ENCODE measurements at regions not wholly inside any gene's neighbourhood (a gene's known extent, or its start where the extent isn't known, plus 50 kb on each side); places are given as distances from the start of the nearest gene placed in this dataset.

GRCh38 chr2:34401186-34401585, 802.1 kb upstream of the FAM98A start:
- TF ChIP-seq, protein P1, sequence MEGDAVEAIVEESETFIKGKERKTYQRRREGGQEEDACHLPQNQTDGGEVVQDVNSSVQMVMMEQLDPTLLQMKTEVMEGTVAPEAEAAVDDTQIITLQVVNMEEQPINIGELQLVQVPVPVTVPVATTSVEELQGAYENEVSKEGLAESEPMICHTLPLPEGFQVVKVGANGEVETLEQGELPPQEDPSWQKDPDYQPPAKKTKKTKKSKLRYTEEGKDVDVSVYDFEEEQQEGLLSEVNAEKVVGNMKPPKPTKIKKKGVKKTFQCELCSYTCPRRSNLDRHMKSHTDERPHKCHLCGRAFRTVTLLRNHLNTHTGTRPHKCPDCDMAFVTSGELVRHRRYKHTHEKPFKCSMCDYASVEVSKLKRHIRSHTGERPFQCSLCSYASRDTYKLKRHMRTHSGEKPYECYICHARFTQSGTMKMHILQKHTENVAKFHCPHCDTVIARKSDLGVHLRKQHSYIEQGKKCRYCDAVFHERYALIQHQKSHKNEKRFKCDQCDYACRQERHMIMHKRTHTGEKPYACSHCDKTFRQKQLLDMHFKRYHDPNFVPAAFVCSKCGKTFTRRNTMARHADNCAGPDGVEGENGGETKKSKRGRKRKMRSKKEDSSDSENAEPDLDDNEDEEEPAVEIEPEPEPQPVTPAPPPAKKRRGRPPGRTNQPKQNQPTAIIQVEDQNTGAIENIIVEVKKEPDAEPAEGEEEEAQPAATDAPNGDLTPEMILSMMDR (tag by site-specific recombination; IDR thresholded peaks at IDR 0.05), result no peak
- TF ChIP-seq, protein P2, sequence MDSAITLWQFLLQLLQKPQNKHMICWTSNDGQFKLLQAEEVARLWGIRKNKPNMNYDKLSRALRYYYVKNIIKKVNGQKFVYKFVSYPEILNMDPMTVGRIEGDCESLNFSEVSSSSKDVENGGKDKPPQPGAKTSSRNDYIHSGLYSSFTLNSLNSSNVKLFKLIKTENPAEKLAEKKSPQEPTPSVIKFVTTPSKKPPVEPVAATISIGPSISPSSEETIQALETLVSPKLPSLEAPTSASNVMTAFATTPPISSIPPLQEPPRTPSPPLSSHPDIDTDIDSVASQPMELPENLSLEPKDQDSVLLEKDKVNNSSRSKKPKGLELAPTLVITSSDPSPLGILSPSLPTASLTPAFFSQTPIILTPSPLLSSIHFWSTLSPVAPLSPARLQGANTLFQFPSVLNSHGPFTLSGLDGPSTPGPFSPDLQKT (IDR thresholded peaks at IDR 0.05; ENCODE audit: borderline replicate concordance, low read depth, low read length), result no peak
- TF ChIP-seq PRDM1 (tag by site-specific recombination; IDR thresholded peaks at IDR 0.05) (no peak), HOXD13 (CRISPR knock-in tag; IDR thresholded peaks at IDR 0.05; ENCODE audit: borderline replicate concordance) (no peak), ZNF558 (tag by site-specific recombination; IDR thresholded peaks at IDR 0.05) (no peak), ZNF155 (tag by site-specific recombination; IDR thresholded peaks at IDR 0.05) (no peak), ZSCAN18 (tag by site-specific recombination; IDR thresholded peaks at IDR 0.05) (no peak), ZNF174 (tag by site-specific recombination; IDR thresholded peaks at IDR 0.05) (no peak)
- TF ChIP-seq, protein P3, sequence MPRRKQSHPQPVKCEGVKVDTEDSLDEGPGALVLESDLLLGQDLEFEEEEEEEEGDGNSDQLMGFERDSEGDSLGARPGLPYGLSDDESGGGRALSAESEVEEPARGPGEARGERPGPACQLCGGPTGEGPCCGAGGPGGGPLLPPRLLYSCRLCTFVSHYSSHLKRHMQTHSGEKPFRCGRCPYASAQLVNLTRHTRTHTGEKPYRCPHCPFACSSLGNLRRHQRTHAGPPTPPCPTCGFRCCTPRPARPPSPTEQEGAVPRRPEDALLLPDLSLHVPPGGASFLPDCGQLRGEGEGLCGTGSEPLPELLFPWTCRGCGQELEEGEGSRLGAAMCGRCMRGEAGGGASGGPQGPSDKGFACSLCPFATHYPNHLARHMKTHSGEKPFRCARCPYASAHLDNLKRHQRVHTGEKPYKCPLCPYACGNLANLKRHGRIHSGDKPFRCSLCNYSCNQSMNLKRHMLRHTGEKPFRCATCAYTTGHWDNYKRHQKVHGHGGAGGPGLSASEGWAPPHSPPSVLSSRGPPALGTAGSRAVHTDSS (tag by site-specific recombination; IDR thresholded peaks at IDR 0.05), result no peak

Measured in HEK293 (cell line).